ENCODE measurements at regions not wholly inside any gene's neighbourhood (a gene's known extent, or its start where the extent isn't known, plus 50 kb on each side); places are given as distances from the start of the nearest gene placed in this dataset.
"Not testable (repeated sequence)": the region's sequence is repeated elsewhere in the genome, so short reads cannot be mapped to it uniquely, and the experiment has no call there.

- Histone ChIP-seq H3K36me3 (ENCODE audit: control insufficient read depth, insufficient read depth, low read length) (no peaks in the 10 kb centered on the region), H3K4me3 (ENCODE audit: low read depth, low read length) (no peak overlapping the region), H3K4me1 (ENCODE audit: control insufficient read depth, insufficient read depth, low read length) (no peaks in the 10 kb centered on the region), H3K9me3 (ENCODE audit: control insufficient read depth, insufficient read depth, low read length) (no peaks in the 10 kb centered on the region), H3K9ac (ENCODE audit: low read depth, low read length) (no peak overlapping the region), H3K27ac (ENCODE audit: low read depth, low read length) (no peak overlapping the region), H3K27me3 (ENCODE audit: control insufficient read depth, insufficient read depth, low read length) (no peaks in the 10 kb centered on the region)
Measured at GRCh38 chr2:198874472-198874858, 583.3 kb downstream of the SATB2 start.

GRCh38 chr2:198873503-198874471 is 584.0 kb downstream of the SATB2 start:
- no peaks in the 10 kb centered on the region for H3K9me3 ChIP-seq (ENCODE audit: control insufficient read depth, insufficient read depth, low read length)
- H3K27ac ChIP-seq (ENCODE audit: low read depth, low read length) = no peak overlapping the region
- no peaks in the 10 kb centered on the region for H3K36me3 ChIP-seq (ENCODE audit: control insufficient read depth, insufficient read depth, low read length)
- H3K4me1 ChIP-seq (ENCODE audit: control insufficient read depth, insufficient read depth, low read length) = no peaks in the 10 kb centered on the region
- H3K9ac ChIP-seq (ENCODE audit: low read depth, low read length) = no peak overlapping the region
- H3K27me3 ChIP-seq (ENCODE audit: control insufficient read depth, insufficient read depth, low read length) = no peaks in the 10 kb centered on the region
- H3K4me3 ChIP-seq (ENCODE audit: low read depth, low read length) = no peak overlapping the region

- Histone ChIP-seq H3K9me3 (ENCODE audit: control insufficient read depth, insufficient read depth, low read length) (peaks cover 4% of the 10 kb centered on the region; the same call in 1 of the 2 replicates), H3K27ac (ENCODE audit: low read depth, low read length) (no peak overlapping the region), H3K4me3 (ENCODE audit: low read depth, low read length) (no peak overlapping the region), H3K9ac (ENCODE audit: low read depth, low read length) (no peak overlapping the region), H3K36me3 (ENCODE audit: control insufficient read depth, insufficient read depth, low read length) (no peaks in the 10 kb centered on the region), H3K4me1 (ENCODE audit: control insufficient read depth, insufficient read depth, low read length) (peaks cover 14% of the 10 kb centered on the region), H3K27me3 (ENCODE audit: control insufficient read depth, insufficient read depth, low read length) (no peaks in the 10 kb centered on the region)
Measured at GRCh38 chr2:198863655-198864054, 594.1 kb downstream of the SATB2 start.

GRCh38 chr2:198861080-198861479 is 596.7 kb downstream of the SATB2 start:
- Histone ChIP-seq H3K27ac (ENCODE audit: low read depth, low read length) (no peak overlapping the region), H3K9ac (ENCODE audit: low read depth, low read length) (no peak overlapping the region)

GRCh38 chr2:198857246-198857645 is 600.5 kb downstream of the SATB2 start:
- Histone ChIP-seq H3K4me3 (ENCODE audit: low read depth, low read length) (no peak overlapping the region), H3K9me3 (ENCODE audit: control insufficient read depth, insufficient read depth, low read length) (peaks cover 6% of the 10 kb centered on the region; the same call in 1 of the 2 replicates), H3K9ac (ENCODE audit: low read depth, low read length) (no peak overlapping the region), H3K27ac (ENCODE audit: low read depth, low read length) (no peak overlapping the region), H3K27me3 (ENCODE audit: control insufficient read depth, insufficient read depth, low read length) (no peaks in the 10 kb centered on the region), H3K4me1 (ENCODE audit: control insufficient read depth, insufficient read depth, low read length) (peaks cover 14% of the 10 kb centered on the region), H3K36me3 (ENCODE audit: control insufficient read depth, insufficient read depth, low read length) (no peaks in the 10 kb centered on the region)

More at GRCh38 chr2:198861080-198861479, 596.7 kb downstream of the SATB2 start:
- peaks cover 6% of the 10 kb centered on the region; the same call in 1 of the 2 replicates for H3K9me3 ChIP-seq (ENCODE audit: control insufficient read depth, insufficient read depth, low read length)
- H3K36me3 ChIP-seq (ENCODE audit: control insufficient read depth, insufficient read depth, low read length) = no peaks in the 10 kb centered on the region
- no peak overlapping the region for H3K4me3 ChIP-seq (ENCODE audit: low read depth, low read length)
- H3K4me1 ChIP-seq (ENCODE audit: control insufficient read depth, insufficient read depth, low read length) = peaks cover 14% of the 10 kb centered on the region
- no peaks in the 10 kb centered on the region for H3K27me3 ChIP-seq (ENCODE audit: control insufficient read depth, insufficient read depth, low read length)

GRCh38 chr2:198855746-198856145 is 602.0 kb downstream of the SATB2 start:
- H3K4me3 ChIP-seq (ENCODE audit: low read depth, low read length); H3K9ac ChIP-seq (ENCODE audit: low read depth, low read length); H3K36me3 ChIP-seq (ENCODE audit: control insufficient read depth, insufficient read depth, low read length); H3K27me3 ChIP-seq (ENCODE audit: control insufficient read depth, insufficient read depth, low read length); H3K27ac ChIP-seq (ENCODE audit: low read depth, low read length); H3K4me1 ChIP-seq (ENCODE audit: control insufficient read depth, insufficient read depth, low read length); H3K9me3 ChIP-seq (ENCODE audit: control insufficient read depth, insufficient read depth, low read length): not testable (repeated sequence)

- no peak overlapping the region for H3K9ac ChIP-seq (ENCODE audit: low read depth, low read length)
- no peaks in the 10 kb centered on the region for H3K4me1 ChIP-seq (ENCODE audit: control insufficient read depth, insufficient read depth, low read length)
- H3K9me3 ChIP-seq (ENCODE audit: control insufficient read depth, insufficient read depth, low read length) = no peaks in the 10 kb centered on the region
- no peaks in the 10 kb centered on the region for H3K36me3 ChIP-seq (ENCODE audit: control insufficient read depth, insufficient read depth, low read length)
- H3K4me3 ChIP-seq (ENCODE audit: low read depth, low read length) = no peak overlapping the region
- H3K27ac ChIP-seq (ENCODE audit: low read depth, low read length) = no peak overlapping the region
- no peaks in the 10 kb centered on the region for H3K27me3 ChIP-seq (ENCODE audit: control insufficient read depth, insufficient read depth, low read length)
Measured at GRCh38 chr2:198852248-198852647, 605.5 kb downstream of the SATB2 start.

- H3K27me3 ChIP-seq (ENCODE audit: control insufficient read depth, insufficient read depth, low read length) = no peaks in the 10 kb centered on the region
- no peaks in the 10 kb centered on the region for H3K9me3 ChIP-seq (ENCODE audit: control insufficient read depth, insufficient read depth, low read length)
- H3K27ac ChIP-seq (ENCODE audit: low read depth, low read length) = no peak overlapping the region
- no peaks in the 10 kb centered on the region for H3K36me3 ChIP-seq (ENCODE audit: control insufficient read depth, insufficient read depth, low read length)
- no peak overlapping the region for H3K9ac ChIP-seq (ENCODE audit: low read depth, low read length)
- H3K4me3 ChIP-seq (ENCODE audit: low read depth, low read length) = no peak overlapping the region
- H3K4me1 ChIP-seq (ENCODE audit: control insufficient read depth, insufficient read depth, low read length) = no peaks in the 10 kb centered on the region
Measured at GRCh38 chr2:198825534-198825933, 632.2 kb downstream of the SATB2 start.

- H3K4me3 ChIP-seq (ENCODE audit: low read depth, low read length) = no peak overlapping the region
- H3K27ac ChIP-seq (ENCODE audit: low read depth, low read length) = no peak overlapping the region
Measured at GRCh38 chr2:198817536-198817935, 640.2 kb downstream of the SATB2 start.

GRCh38 chr2:198815626-198816025 is 642.1 kb downstream of the SATB2 start:
- Histone ChIP-seq H3K27ac (ENCODE audit: low read depth, low read length) (no peak overlapping the region), H3K9me3 (ENCODE audit: control insufficient read depth, insufficient read depth, low read length) (no peaks in the 10 kb centered on the region), H3K36me3 (ENCODE audit: control insufficient read depth, insufficient read depth, low read length) (no peaks in the 10 kb centered on the region), H3K4me1 (ENCODE audit: control insufficient read depth, insufficient read depth, low read length) (no peaks in the 10 kb centered on the region), H3K27me3 (ENCODE audit: control insufficient read depth, insufficient read depth, low read length) (no peaks in the 10 kb centered on the region), H3K9ac (ENCODE audit: low read depth, low read length) (no peak overlapping the region), H3K4me3 (ENCODE audit: low read depth, low read length) (no peak overlapping the region)

More at GRCh38 chr2:198817536-198817935, 640.2 kb downstream of the SATB2 start:
- no peaks in the 10 kb centered on the region for H3K9me3 ChIP-seq (ENCODE audit: control insufficient read depth, insufficient read depth, low read length)
- no peaks in the 10 kb centered on the region for H3K36me3 ChIP-seq (ENCODE audit: control insufficient read depth, insufficient read depth, low read length)
- H3K4me1 ChIP-seq (ENCODE audit: control insufficient read depth, insufficient read depth, low read length) = no peaks in the 10 kb centered on the region
- no peaks in the 10 kb centered on the region for H3K27me3 ChIP-seq (ENCODE audit: control insufficient read depth, insufficient read depth, low read length)
- no peak overlapping the region for H3K9ac ChIP-seq (ENCODE audit: low read depth, low read length)

GRCh38 chr2:198811198-198811597 is 646.5 kb downstream of the SATB2 start:
- Histone ChIP-seq H3K27me3 (ENCODE audit: control insufficient read depth, insufficient read depth, low read length) (no peaks in the 10 kb centered on the region), H3K36me3 (ENCODE audit: control insufficient read depth, insufficient read depth, low read length) (no peaks in the 10 kb centered on the region), H3K4me1 (ENCODE audit: control insufficient read depth, insufficient read depth, low read length) (no peaks in the 10 kb centered on the region), H3K9ac (ENCODE audit: low read depth, low read length) (no peak overlapping the region), H3K27ac (ENCODE audit: low read depth, low read length) (no peak overlapping the region), H3K4me3 (ENCODE audit: low read depth, low read length) (no peak overlapping the region), H3K9me3 (ENCODE audit: control insufficient read depth, insufficient read depth, low read length) (no peaks in the 10 kb centered on the region)
